Heart left ventricle (tissue), 13 donors: ENCODE measurements at regions not wholly inside any gene's neighbourhood (a gene's known extent, or its start where the extent isn't known, plus 50 kb on each side); places are given as distances from the start of the nearest gene placed in this dataset.

Experiments used
- POLR2A ChIP-seq, 2 donors: fragments of 450-650 bp; IDR thresholded peaks; one replicate each; pipeline ENCODE4 v1.6.1; 2017; ENCODE audit warnings: antibody characterized with exemption in 2 of 2, mild to moderate bottlenecking in 2 of 2, moderate library complexity in 2 of 2
- TF ChIP-seq, protein P1 (sequence below), 12 donors: fragments of 200-600 bp; sonication (generic) in 4 of 12; IDR thresholded peaks; one replicate each; pipeline versions ENCODE4 v1.5.0 to v1.8.0; 2018 to 2022; ENCODE audit warnings: antibody characterized with exemption in 12 of 12, mild to moderate bottlenecking in 5 of 12
- donor health status: ischemic (EF 13 %, LVEDD 7.1; RV severe dilation, severe dysfunction).
- donor health status: DM: no; HTN: yes; CAD: no.
- donor health status: DM: no; HTN: no; CAD: no.
- donor health status: ischemic (EF 25% LVEDD 6.9; RV normal size, moderate dysfunction).
- donor health status: ischemic (EF 25% LVEDD 5.7; RV mildly dilated, moderate dysfunction).
- donor health status: ischemic (EF 35%, LVEDD 5.7; RV mildly dilated, moderate dysfunction).
- donor health status: nonischemic (EF 11% LVEDD 7.7; RV severe dilation, severe dysfunction).
- donor health status: DM: yes; HTN: yes; CAD: no.
- donor health status: PGD.
- donor health status: ischemic (EF 29% LVEDD 5.4; RV normal size, mild dysfunction).
- donor health status: nonischemic (EF 23%, LVEDD 6.1; RV moderate dilation, normal function).

DNA sequence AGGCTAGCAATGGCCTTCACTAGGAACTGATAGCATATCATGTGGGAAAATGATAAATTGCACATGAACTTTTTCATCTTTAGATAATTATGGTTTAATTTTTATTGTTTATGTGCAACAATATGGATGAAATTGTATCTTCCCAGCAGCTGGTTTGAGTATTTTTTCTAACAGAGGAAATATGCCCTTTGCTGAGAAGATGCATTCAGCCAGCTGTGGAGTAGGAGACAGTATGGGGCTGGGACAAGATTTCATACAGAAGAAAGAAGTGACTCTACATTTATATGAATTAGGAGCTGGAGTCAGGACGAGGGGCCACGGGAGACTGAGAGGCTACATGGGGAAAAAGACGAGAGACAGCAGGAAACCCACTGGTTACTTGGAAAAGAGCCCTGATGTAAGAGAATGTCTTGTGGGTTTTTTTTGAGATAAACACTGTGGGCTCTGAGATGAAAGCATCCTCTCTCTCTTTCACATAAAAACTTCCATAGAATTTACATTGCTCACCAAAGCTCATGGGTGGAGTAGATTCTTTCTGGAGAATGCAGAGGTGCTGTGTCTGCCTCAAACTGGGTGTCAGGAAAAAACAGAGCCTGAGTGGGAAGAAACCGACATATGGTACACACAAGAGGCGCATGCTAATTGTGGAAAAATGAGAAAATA lies 115.2 kb upstream of the PDZRN3 start:
- TF ChIP-seq, protein P1, sequence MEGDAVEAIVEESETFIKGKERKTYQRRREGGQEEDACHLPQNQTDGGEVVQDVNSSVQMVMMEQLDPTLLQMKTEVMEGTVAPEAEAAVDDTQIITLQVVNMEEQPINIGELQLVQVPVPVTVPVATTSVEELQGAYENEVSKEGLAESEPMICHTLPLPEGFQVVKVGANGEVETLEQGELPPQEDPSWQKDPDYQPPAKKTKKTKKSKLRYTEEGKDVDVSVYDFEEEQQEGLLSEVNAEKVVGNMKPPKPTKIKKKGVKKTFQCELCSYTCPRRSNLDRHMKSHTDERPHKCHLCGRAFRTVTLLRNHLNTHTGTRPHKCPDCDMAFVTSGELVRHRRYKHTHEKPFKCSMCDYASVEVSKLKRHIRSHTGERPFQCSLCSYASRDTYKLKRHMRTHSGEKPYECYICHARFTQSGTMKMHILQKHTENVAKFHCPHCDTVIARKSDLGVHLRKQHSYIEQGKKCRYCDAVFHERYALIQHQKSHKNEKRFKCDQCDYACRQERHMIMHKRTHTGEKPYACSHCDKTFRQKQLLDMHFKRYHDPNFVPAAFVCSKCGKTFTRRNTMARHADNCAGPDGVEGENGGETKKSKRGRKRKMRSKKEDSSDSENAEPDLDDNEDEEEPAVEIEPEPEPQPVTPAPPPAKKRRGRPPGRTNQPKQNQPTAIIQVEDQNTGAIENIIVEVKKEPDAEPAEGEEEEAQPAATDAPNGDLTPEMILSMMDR (IDR thresholded peaks at IDR 0.05) = no peak
- TF ChIP-seq POLR2A (IDR thresholded peaks at IDR 0.05) = no peak
